H1 (cell line): ENCODE measurements at regions not wholly inside any gene's neighbourhood (a gene's known extent, or its start where the extent isn't known, plus 50 kb on each side); places are given as distances from the start of the nearest gene placed in this dataset.

Experiments used
- CTCF ChIA-PET: fragments of 300-600 bp; sonication (Branson Sonifier 250); formaldehyde crosslinking; loops from one replicate; lab custom pipeline; 2021; ENCODE audit not compliant: partially characterized antibody; lab: Charles Lee
- POLR2A ChIA-PET: fragments of 300-600 bp; sonication (Branson Sonifier 250); formaldehyde crosslinking; loops from one replicate; lab custom pipeline; 2021; ENCODE audit warnings: inconsistent platforms; ENCODE audit not compliant: partially characterized antibody; lab: Charles Lee
- DNase-seq, 2 experiments: peaks; one replicate each; pipeline versions ENCODE4 v3.0.0 to v3.0.0-alpha.2; 2010 to 2022; ENCODE audit warnings: low spot score in 2 of 2, low read depth in 1 of 2, mixed read lengths in 1 of 2
- FAIRE-seq: peaks from 2 replicates; lab custom pipeline; 2011; peaks lifted over from hg19 to GRCh38; lab: Jason Lieb, UNC
- H2AFZ ChIP-seq: 2 replicates; pipeline ENCODE4 v1.8.1; 2012; ENCODE audit warnings: low read length, inconsistent platforms
- H2AK5ac ChIP-seq: 2 replicates; pipeline ENCODE4 v1.6.1; 2013; ENCODE audit warnings: low read depth, low read length
- H2BK120ac ChIP-seq: replicated peaks from 2 replicates; pipeline ENCODE3; 2013; ENCODE audit warnings: low read depth, low read length, inconsistent platforms
- H2BK12ac ChIP-seq: 2 replicates; pipeline ENCODE4 v1.6.1; 2013; ENCODE audit warnings: low read depth, low read length
- H2BK15ac ChIP-seq: 2 replicates; pipeline ENCODE4 v1.6.1; 2013; ENCODE audit warnings: low read length
- H2BK20ac ChIP-seq: 2 replicates; pipeline ENCODE4 v1.6.1; 2013; ENCODE audit warnings: low read length
- H2BK5ac ChIP-seq: 2 replicates; pipeline ENCODE4 v1.6.1; 2013; ENCODE audit warnings: low read depth, low read length
- H3K14ac ChIP-seq: 2 replicates; pipeline ENCODE4 v1.6.1; 2013; ENCODE audit warnings: inconsistent platforms; ENCODE audit not compliant: insufficient read length
- H3K18ac ChIP-seq: 2 replicates; pipeline ENCODE4 v1.6.1; 2013; ENCODE audit warnings: low read length; ENCODE audit errors: extremely low read depth
- H3K23ac ChIP-seq: 2 replicates; pipeline ENCODE4 v1.6.1; 2013; ENCODE audit warnings: inconsistent platforms; ENCODE audit not compliant: insufficient read length
- H3K23me2 ChIP-seq: 2 replicates; pipeline ENCODE4 v1.6.1; 2013; ENCODE audit warnings: low read depth, low read length
- H3K27ac ChIP-seq: 2 replicates; pipeline ENCODE4 v1.6.1; 2011; ENCODE audit warnings: low read depth, low read length, inconsistent platforms
- H3K27me3 ChIP-seq, 4 experiments: replicated peaks in 1 of 4; 1 replicate in 1 of 4; 2 replicates in 3 of 4; pipeline versions ENCODE4 v1.6.1 to v1.8.1; 2011 to 2013; ENCODE audit warnings: low read length in 3 of 4, mild to moderate bottlenecking in 3 of 4, inconsistent platforms in 2 of 4, mixed read lengths in 2 of 4, moderate library complexity in 1 of 4; ENCODE audit not compliant: control insufficient read depth in 3 of 4, insufficient read depth in 3 of 4; ENCODE audit errors: extremely low read depth in 1 of 4
- H3K36me3 ChIP-seq, 4 experiments: 2 replicates each; pipeline versions ENCODE4 v1.6.1 to v1.8.1; 2011 to 2013; ENCODE audit warnings: mild to moderate bottlenecking in 4 of 4, low read length in 3 of 4, moderate library complexity in 2 of 4, control low read depth in 1 of 4, inconsistent platforms in 1 of 4; ENCODE audit not compliant: insufficient read depth in 4 of 4, control insufficient read depth in 2 of 4
- H3K4ac ChIP-seq: replicated peaks from 2 replicates; pipeline ENCODE3; 2013; ENCODE audit warnings: low read length, low read depth, mixed read lengths, inconsistent platforms; ENCODE audit not compliant: insufficient read length
- H3K4me1 ChIP-seq, 4 experiments: replicated peaks in 1 of 4; 1 replicate in 1 of 4; 2 replicates in 3 of 4; pipeline versions ENCODE4 v1.6.1 to v1.8.1; 2011 to 2013; ENCODE audit warnings: low read length in 3 of 4, inconsistent platforms in 2 of 4, mixed read lengths in 1 of 4; ENCODE audit not compliant: insufficient read depth in 4 of 4, control insufficient read depth in 3 of 4
- H3K4me2 ChIP-seq, 2 experiments: 2 replicates each; pipeline versions ENCODE4 v1.6.1 to v1.8.1; 2011 to 2013; ENCODE audit warnings: low read depth in 2 of 2, low read length in 2 of 2, control low read depth in 1 of 2, inconsistent platforms in 1 of 2, mild to moderate bottlenecking in 1 of 2; ENCODE audit not compliant: insufficient read depth in 1 of 2
- H3K4me3 ChIP-seq, 4 experiments: fragments of 200-600, 300-600 bp in 1 of 4; sonication (generic), shearing (Covaris generic), sonication (Bioruptor Twin) in 1 of 4; 2 replicates each; pipeline versions ENCODE4 v1.5.1 to v1.8.1; 2011 to 2016; ENCODE audit warnings: low read length in 4 of 4, low read depth in 3 of 4, control low read depth in 2 of 4, inconsistent platforms in 2 of 4, mild to moderate bottlenecking in 2 of 4, mixed read lengths in 1 of 4, moderate library complexity in 1 of 4; ENCODE audit not compliant: insufficient read depth in 2 of 4; ENCODE audit errors: extremely low read depth in 1 of 4
- H3K56ac ChIP-seq: replicated peaks from 2 replicates; pipeline ENCODE3; 2013; ENCODE audit warnings: low read depth, mild to moderate bottlenecking, mixed read lengths, low read length, inconsistent platforms; ENCODE audit not compliant: insufficient read length
- H3K79me1 ChIP-seq: 2 replicates; pipeline ENCODE4 v1.6.1; 2013; ENCODE audit warnings: low read depth, low read length, control low read depth
- H3K79me2 ChIP-seq, 2 experiments: 2 replicates each; pipeline versions ENCODE4 v1.6.1 to v1.8.1; 2012 to 2013; ENCODE audit warnings: low read length in 2 of 2, mild to moderate bottlenecking in 2 of 2, inconsistent platforms in 1 of 2; ENCODE audit not compliant: insufficient read depth in 2 of 2, control insufficient read depth in 1 of 2
- H3K9ac ChIP-seq, 4 experiments: replicated peaks in 1 of 4; 1 replicate in 1 of 4; 2 replicates in 3 of 4; pipeline versions ENCODE4 v1.6.1 to v1.8.1; 2011 to 2013; ENCODE audit warnings: low read depth in 3 of 4, low read length in 3 of 4, control low read depth in 2 of 4, mild to moderate bottlenecking in 2 of 4, moderate library complexity in 2 of 4, inconsistent platforms in 1 of 4; ENCODE audit errors: extremely low read depth in 1 of 4
- H3K9me3 ChIP-seq, 2 experiments: 2 replicates each; pipeline versions ENCODE4 v1.6.1 to v1.8.1; 2012 to 2013; ENCODE audit warnings: mild to moderate bottlenecking in 2 of 2, moderate library complexity in 2 of 2, control low read depth in 1 of 2, inconsistent platforms in 1 of 2, low read depth in 1 of 2, low read length in 1 of 2, mixed read lengths in 1 of 2; ENCODE audit not compliant: insufficient read depth in 2 of 2
- H4K20me1 ChIP-seq, 2 experiments: replicated peaks in 1 of 2; 2 replicates each; pipeline versions ENCODE3 to v1.8.1; 2011 to 2013; ENCODE audit warnings: inconsistent platforms in 2 of 2, low read length in 2 of 2, mild to moderate bottlenecking in 1 of 2; ENCODE audit not compliant: insufficient read depth in 2 of 2, control insufficient read depth in 1 of 2
- H4K5ac ChIP-seq: 2 replicates; pipeline ENCODE4 v1.6.1; 2013; ENCODE audit warnings: low read length, low read depth, mixed read lengths, inconsistent platforms; ENCODE audit not compliant: insufficient read length
- H4K8ac ChIP-seq: 2 replicates; pipeline ENCODE4 v1.8.0; 2013; ENCODE audit warnings: mild to moderate bottlenecking, moderate library complexity, low read length, inconsistent platforms; ENCODE audit not compliant: insufficient read depth; ENCODE audit errors: extremely low read depth
- H4K91ac ChIP-seq: replicated peaks from 2 replicates; pipeline ENCODE3; 2013; ENCODE audit warnings: low read length, mixed read lengths, inconsistent platforms; ENCODE audit not compliant: insufficient read length
- ASH2L ChIP-seq: fragments of 200-600, 300-600 bp; sonication (generic); IDR thresholded peaks from one replicate; pipeline ENCODE4 v1.7.1; 2017; ENCODE audit warnings: low read length
- CTBP2 ChIP-seq: IDR thresholded peaks from 2 replicates; pipeline ENCODE4 v1.7.0; 2011; ENCODE audit warnings: borderline replicate concordance, mild to moderate bottlenecking, moderate library complexity, mixed read lengths, low read length; ENCODE audit not compliant: insufficient read depth, insufficient read length
- HDAC2 ChIP-seq, 2 experiments: fragments of 300-600 bp in 1 of 2; sonication (generic) in 1 of 2; IDR thresholded peaks; 2 replicates each; pipeline ENCODE4 v1.6.1; 2011 to 2012; ENCODE audit warnings: low read depth in 2 of 2, low read length in 2 of 2, mild to moderate bottlenecking in 2 of 2, moderate library complexity in 2 of 2, borderline replicate concordance in 1 of 2, inconsistent platforms in 1 of 2
- JUN ChIP-seq: IDR thresholded peaks from 2 replicates; pipeline ENCODE4 v1.6.1; 2011; ENCODE audit warnings: low read depth, mild to moderate bottlenecking, improper control_type of control experiment, low read length
- NANOG ChIP-seq: IDR thresholded peaks from 2 replicates; pipeline ENCODE4 v1.6.1; 2011; ENCODE audit warnings: low read length, low read depth, mild to moderate bottlenecking, inconsistent platforms; ENCODE audit not compliant: insufficient read depth, poor library complexity, severe bottlenecking
- SIX5 ChIP-seq: IDR thresholded peaks from 2 replicates; pipeline ENCODE4 v1.6.1; 2011; ENCODE audit warnings: mild to moderate bottlenecking, low read depth, low read length
- SP1 ChIP-seq: IDR thresholded peaks from 2 replicates; pipeline ENCODE4 v1.6.1; 2011; ENCODE audit warnings: low read depth, low read length
- YY1 ChIP-seq: IDR thresholded peaks from 2 replicates; pipeline ENCODE4 v1.6.1; 2011; ENCODE audit warnings: low read depth, mild to moderate bottlenecking, low read length
- WGBS, 2 experiments: shearing (Covaris generic) in 1 of 2; methylation state at CpG; one replicate each; pipeline versions ENCODE4 v1.1.6 to v1.1.7; 2013 to 2015; ENCODE audit warnings: low lambda C conversion rate in 2 of 2, mixed read lengths in 2 of 2, inconsistent platforms in 1 of 2, low coverage in 1 of 2, missing lambda C conversion rate in 1 of 2; ENCODE audit not compliant: insufficient replicate concordance in 2 of 2, insufficient coverage in 1 of 2, insufficient read length in 1 of 2; ENCODE audit errors: extremely low coverage in 1 of 2, missing lambda C conversion rate in 1 of 2; 5-methylcytosine and 5-hydroxymethylcytosine counted together

DNA sequence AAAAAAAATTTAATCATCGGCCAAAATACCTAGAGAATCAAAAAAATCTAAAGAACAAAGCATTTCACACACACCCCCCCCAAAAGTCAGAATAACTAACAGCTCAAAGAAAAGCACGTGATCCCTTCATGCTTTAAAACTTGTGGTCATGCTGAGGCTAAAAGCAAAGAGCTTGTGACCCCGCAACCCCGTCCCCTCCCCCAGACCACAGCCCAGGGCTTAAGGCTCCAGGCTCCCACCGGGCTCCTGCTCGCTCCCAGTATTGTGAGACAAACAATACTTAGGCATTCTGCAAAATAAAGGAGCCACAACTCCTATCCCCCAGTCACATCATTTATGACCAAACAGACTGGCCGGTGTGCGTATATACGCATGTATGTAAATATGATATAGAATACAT, 62.1 kb upstream of the CCDC160 start:
- H2AFZ ChIP-seq: no peak overlapping the region
- H2BK12ac ChIP-seq: no peak overlapping the region
- H2BK120ac ChIP-seq: no peak overlapping the region
- no peak overlapping the region for H3K14ac ChIP-seq
- peaks cover 0 to 17% (median 10%) of the 10 kb centered on the region in 4 experiments; a peak in 4 of 7 replicates for H3K4me1 ChIP-seq
- peak overlapping the region in 3 of 4 experiments; percentile 80 to 100 (median 81); a peak in 6 of 8 replicates for H3K4me3 ChIP-seq
- DNase-seq (peak; percentile 39 to 54), FAIRE-seq (peak; percentile 93)
- peaks cover 0 to 32% (median 11%) of the 10 kb centered on the region in 4 experiments; a peak in 6 of 8 replicates for H3K36me3 ChIP-seq
- peak overlapping the region; percentile 66; the same call in 1 of the 2 replicates for H2BK5ac ChIP-seq
- H3K79me2 ChIP-seq: peaks cover 6 to 41% of the 10 kb centered on the region in 2 experiments
- H4K20me1 ChIP-seq: peaks cover 0 to 3% of the 10 kb centered on the region in 2 experiments
- no peaks in the 10 kb centered on the region for H3K79me1 ChIP-seq
- H2BK15ac ChIP-seq: no peak overlapping the region
- H3K9me3 ChIP-seq: no peaks in the 10 kb centered on the region
- WGBS, 2 experiments: 0% methylated on average over 9 of the region's 9 CpGs; no CpG with 5 or more reads in 1 of the 2 experiments
- no peak overlapping the region for H3K56ac ChIP-seq
- ChIA-PET CTCF (interaction anchor here (0.6 to 1.2 kb wide), 2 partner anchors 81 to 87 kb away, joined by 3 read pairs; no protein-coding TSS in a partner anchor), POLR2A (interaction anchor here (0.9 to 2.0 kb wide), 6 partner anchors 10 to 79 kb away, joined by 3 to 11 read pairs (median 4); no protein-coding TSS in a partner anchor)
- H3K27me3 ChIP-seq: no peaks in the 10 kb centered on the region
- no peak overlapping the region for H4K8ac ChIP-seq
- H3K27ac ChIP-seq: peak overlapping the region; percentile 62; the same call in 1 of the 2 replicates
- no peaks in the 10 kb centered on the region for H3K23me2 ChIP-seq
- H2AK5ac ChIP-seq: no peak overlapping the region
- H4K91ac ChIP-seq: peak overlapping the region; percentile 88
- no peak overlapping the region; the same call in 1 of the 2 replicates for H3K18ac ChIP-seq
- H4K5ac ChIP-seq: peak overlapping the region; percentile 99
- H2BK20ac ChIP-seq: no peak overlapping the region
- TF ChIP-seq SP1 (peak; percentile 49; the same call in 1 of the 2 replicates), CTBP2 (no peak), NANOG (peak; percentile 10), YY1 (no peak), SIX5 (no peak), HDAC2 (IDR thresholded peaks at IDR 0.05; ENCODE audit: borderline replicate concordance in 1 of 2, low read depth in 2 of 2, low read length in 2 of 2) (no peak), JUN (no peak), ASH2L (peak; percentile 23)
- peak overlapping the region in 1 of 4 experiments; percentile 11; a peak in 1 of 7 replicates for H3K9ac ChIP-seq
- H3K4me2 ChIP-seq: peak overlapping the region; percentile 40 to 65
- no peak overlapping the region for H3K4ac ChIP-seq
- no peak overlapping the region for H3K23ac ChIP-seq
